ENCODE measurements at regions not wholly inside any gene's neighbourhood (a gene's known extent, or its start where the extent isn't known, plus 50 kb on each side); places are given as distances from the start of the nearest gene placed in this dataset.

- no peak overlapping the region for H3K9ac ChIP-seq (ENCODE audit: low read length)
- no peaks in the 10 kb centered on the region for H3K27me3 Mint-ChIP-seq (ENCODE audit: low read depth, unreplicated experiment)
- no peak for FAIRE-seq
- no peaks in the 10 kb centered on the region for H3K79me2 ChIP-seq (ENCODE audit: insufficient read depth, low read length)
- no peaks in the 10 kb centered on the region for H3K36me3 Mint-ChIP-seq (ENCODE audit: low read depth, unreplicated experiment)
- no peaks in the 10 kb centered on the region for H3K9me3 ChIP-seq (ENCODE audit: insufficient read depth, low read depth, low read length)
- H3K4me3 ChIP-seq (ENCODE audit: insufficient read depth, low read depth, low read length), result no peak overlapping the region
- H3K4me1 ChIP-seq (ENCODE audit: insufficient read depth, low read length), result no peaks in the 10 kb centered on the region
- H3K9me3 Mint-ChIP-seq (ENCODE audit: unreplicated experiment), result no peaks in the 10 kb centered on the region
- no peaks in the 10 kb centered on the region for H3K27me3 ChIP-seq (ENCODE audit: insufficient read depth, low read length)
- H3K4me1 Mint-ChIP-seq (ENCODE audit: low read depth, unreplicated experiment), result peaks cover 27% of the 10 kb centered on the region
- H2AFZ ChIP-seq (ENCODE audit: low read depth, low read length), result no peak overlapping the region
- TF ChIP-seq EZH2 (IDR thresholded peaks at IDR 0.05; ENCODE audit: insufficient read depth, low read length) (no peak), CTCF (IDR thresholded peaks at IDR 0.05; ENCODE audit: insufficient read depth, low read depth, low read length) (no peak)
- DNase-seq (ENCODE audit: low read depth), result no peak
- H4K20me1 ChIP-seq (ENCODE audit: insufficient read depth, low read length), result no peaks in the 10 kb centered on the region
- no peak overlapping the region for H3K4me2 ChIP-seq (ENCODE audit: low read length)
- H3K36me3 ChIP-seq (ENCODE audit: insufficient read depth, low read length), result no peaks in the 10 kb centered on the region
- no peak overlapping the region for H3K27ac Mint-ChIP-seq (ENCODE audit: unreplicated experiment)
- H3K27ac ChIP-seq (ENCODE audit: low read depth, low read length), result no peak overlapping the region
- no peak overlapping the region for H3K4me3 Mint-ChIP-seq (ENCODE audit: unreplicated experiment)
Observed at GRCh38 chr9:20205821-20206220, 416.5 kb downstream of the MLLT3 start.

- peaks cover 12% of the 10 kb centered on the region for H3K4me1 Mint-ChIP-seq (ENCODE audit: low read depth, unreplicated experiment)
- H3K4me3 Mint-ChIP-seq (ENCODE audit: unreplicated experiment), result no peak overlapping the region
- H3K27ac ChIP-seq (ENCODE audit: low read depth, low read length), result no peak overlapping the region
- no peak overlapping the region for H3K4me2 ChIP-seq (ENCODE audit: low read length)
- H4K20me1 ChIP-seq (ENCODE audit: insufficient read depth, low read length), result no peaks in the 10 kb centered on the region
- DNase-seq (ENCODE audit: low read depth), result no peak
- no peaks in the 10 kb centered on the region for H3K4me1 ChIP-seq (ENCODE audit: insufficient read depth, low read length)
- no peak overlapping the region for H3K9ac ChIP-seq (ENCODE audit: low read length)
- no peaks in the 10 kb centered on the region for H3K79me2 ChIP-seq (ENCODE audit: insufficient read depth, low read length)
- no peaks in the 10 kb centered on the region for H3K27me3 Mint-ChIP-seq (ENCODE audit: low read depth, unreplicated experiment)
- no peaks in the 10 kb centered on the region for H3K36me3 ChIP-seq (ENCODE audit: insufficient read depth, low read length)
- no peaks in the 10 kb centered on the region for H3K9me3 Mint-ChIP-seq (ENCODE audit: unreplicated experiment)
- H3K27me3 ChIP-seq (ENCODE audit: insufficient read depth, low read length), result no peaks in the 10 kb centered on the region
- H2AFZ ChIP-seq (ENCODE audit: low read depth, low read length), result no peak overlapping the region
- FAIRE-seq, result no peak
- no peak overlapping the region for H3K4me3 ChIP-seq (ENCODE audit: insufficient read depth, low read depth, low read length)
- TF ChIP-seq CTCF (IDR thresholded peaks at IDR 0.05; ENCODE audit: insufficient read depth, low read depth, low read length), result no peak
- TF ChIP-seq EZH2 (IDR thresholded peaks at IDR 0.05; ENCODE audit: insufficient read depth, low read length), result no peak
- no peaks in the 10 kb centered on the region for H3K36me3 Mint-ChIP-seq (ENCODE audit: low read depth, unreplicated experiment)
- H3K9me3 ChIP-seq (ENCODE audit: insufficient read depth, low read depth, low read length), result no peaks in the 10 kb centered on the region
- no peak overlapping the region for H3K27ac Mint-ChIP-seq (ENCODE audit: unreplicated experiment)
Observed at GRCh38 chr9:20200991-20201431, 412.2 kb upstream of the SLC24A2 start.

- H3K4me2 ChIP-seq (ENCODE audit: low read length), result no peak overlapping the region
Observed at GRCh38 chr9:20200581-20200980, 411.7 kb upstream of the SLC24A2 start.

More at GRCh38 chr9:20200581-20200980, 411.7 kb upstream of the SLC24A2 start:
- Histone ChIP-seq H2AFZ (ENCODE audit: low read depth, low read length) (no peak overlapping the region), H3K9me3 (ENCODE audit: insufficient read depth, low read depth, low read length) (no peaks in the 10 kb centered on the region), H4K20me1 (ENCODE audit: insufficient read depth, low read length) (no peaks in the 10 kb centered on the region), H3K9ac (ENCODE audit: low read length) (no peak overlapping the region), H3K27me3 (ENCODE audit: insufficient read depth, low read length) (no peaks in the 10 kb centered on the region), H3K4me3 (ENCODE audit: insufficient read depth, low read depth, low read length) (no peak overlapping the region), H3K36me3 (ENCODE audit: insufficient read depth, low read length) (no peaks in the 10 kb centered on the region), H3K27ac (ENCODE audit: low read depth, low read length) (no peak overlapping the region), H3K79me2 (ENCODE audit: insufficient read depth, low read length) (no peaks in the 10 kb centered on the region), H3K4me1 (ENCODE audit: insufficient read depth, low read length) (no peaks in the 10 kb centered on the region)
- DNase-seq (ENCODE audit: low read depth) (no peak), FAIRE-seq (no peak)
- H3K4me1 Mint-ChIP-seq (ENCODE audit: low read depth, unreplicated experiment), result peaks cover 12% of the 10 kb centered on the region
- H3K4me3 Mint-ChIP-seq (ENCODE audit: unreplicated experiment), result no peak overlapping the region
- TF ChIP-seq CTCF (IDR thresholded peaks at IDR 0.05; ENCODE audit: insufficient read depth, low read depth, low read length) (no peak), EZH2 (IDR thresholded peaks at IDR 0.05; ENCODE audit: insufficient read depth, low read length) (no peak)
- H3K27ac Mint-ChIP-seq (ENCODE audit: unreplicated experiment), result no peak overlapping the region
- no peaks in the 10 kb centered on the region for H3K36me3 Mint-ChIP-seq (ENCODE audit: low read depth, unreplicated experiment)
- no peaks in the 10 kb centered on the region for H3K9me3 Mint-ChIP-seq (ENCODE audit: unreplicated experiment)
- H3K27me3 Mint-ChIP-seq (ENCODE audit: low read depth, unreplicated experiment), result no peaks in the 10 kb centered on the region

Data from astrocyte (in vitro differentiated cells and primary cell).